Suprapubic skin (tissue), 3 donors: ENCODE measurements at regions not wholly inside any gene's neighbourhood (a gene's known extent, or its start where the extent isn't known, plus 50 kb on each side); places are given as distances from the start of the nearest gene placed in this dataset.

Experiments used
- CTCF ChIP-seq, 2 donors: fragments of 200-600 bp in 1 of 2; fragments of 450-650 bp in 1 of 2; sonication (generic) in 1 of 2; IDR thresholded peaks; one replicate each; pipeline ENCODE4 v1.5.1; 2016 to 2019; ENCODE audit warnings: antibody characterized with exemption in 2 of 2, mild to moderate bottlenecking in 1 of 2, moderate library complexity in 1 of 2
- EP300 ChIP-seq: sonication (generic); formaldehyde crosslinking; IDR thresholded peaks from one replicate; pipeline ENCODE4 v1.6.1; 2017; ENCODE audit warnings: antibody characterized with exemption

- no peak for TF ChIP-seq CTCF (IDR thresholded peaks at IDR 0.05)
- no peak for TF ChIP-seq EP300
Measured at GRCh38 chr2:8535469-8535795, 146.4 kb upstream of the ID2 start.
